ENCODE measurements at regions not wholly inside any gene's neighbourhood (a gene's known extent, or its start where the extent isn't known, plus 50 kb on each side); places are given as distances from the start of the nearest gene placed in this dataset.
"Not testable (repeated sequence)": the region's sequence is repeated elsewhere in the genome, so short reads cannot be mapped to it uniquely, and the experiment has no call there.

GRCh38 chr1:29427614-29428279 lies 191.4 kb downstream of the PTPRU start:
- no peak for DNase-seq

DNA sequence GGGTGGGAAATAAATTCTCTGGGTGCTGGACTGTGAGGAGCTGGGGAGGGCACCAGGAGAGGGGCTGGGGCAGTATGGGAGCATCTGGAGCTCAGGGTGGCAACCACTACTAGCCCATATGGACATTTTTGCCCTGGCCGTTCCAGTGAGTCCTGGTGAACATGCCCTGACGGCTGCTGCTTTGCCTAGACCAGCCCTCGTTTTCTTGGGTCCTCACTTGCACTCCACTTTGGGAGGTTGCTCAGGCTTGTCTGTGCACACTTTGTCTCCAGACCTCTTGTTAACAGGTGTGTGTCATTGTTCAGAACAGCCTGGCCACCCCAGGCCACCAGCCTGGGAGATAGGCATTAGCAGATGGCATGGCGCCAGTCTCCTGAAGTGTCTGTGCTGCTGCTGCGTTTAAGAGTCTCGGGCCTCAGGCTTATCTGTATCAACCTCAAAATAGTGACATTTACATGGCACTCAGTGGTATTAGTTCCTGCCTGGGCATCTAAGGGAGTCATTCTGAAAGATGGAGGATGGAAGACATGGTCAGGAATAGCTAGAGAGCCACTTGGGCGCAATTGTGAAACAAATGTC lies 190.5 kb downstream of the PTPRU start:
- no peak for DNase-seq

DNA sequence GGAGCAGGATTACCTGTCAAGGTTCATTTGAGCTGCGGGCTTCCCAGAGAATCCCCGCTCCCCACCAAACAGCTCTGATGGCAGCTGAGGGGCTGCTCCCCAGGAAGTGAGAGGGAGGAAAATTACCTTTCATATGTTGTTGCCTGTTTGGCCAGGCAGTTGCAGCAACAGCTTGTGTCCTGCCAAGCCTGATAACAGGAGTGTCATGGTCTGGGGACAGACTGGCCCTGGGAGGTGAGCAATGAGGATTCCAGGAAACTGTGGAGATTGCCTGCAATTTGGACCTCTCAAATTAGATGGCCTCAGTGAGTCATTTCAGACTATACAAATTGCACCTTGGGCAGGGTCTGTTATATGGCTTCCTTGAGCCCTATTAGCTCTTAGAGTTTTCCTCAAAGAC lies 189.3 kb downstream of the PTPRU start:
- no peak for DNase-seq

- DNase-seq, result no peak
Measured at GRCh38 chr1:29424266-29424665, 187.9 kb downstream of the PTPRU start.

- no peak for DNase-seq
Measured at GRCh38 chr1:29420202-29420601, 183.9 kb downstream of the PTPRU start.

- no peak for DNase-seq
Measured at GRCh38 chr1:29417971-29418370, 181.6 kb downstream of the PTPRU start.

- no peak for DNase-seq
Measured at GRCh38 chr1:29417147-29417858, 181.0 kb downstream of the PTPRU start.

DNA sequence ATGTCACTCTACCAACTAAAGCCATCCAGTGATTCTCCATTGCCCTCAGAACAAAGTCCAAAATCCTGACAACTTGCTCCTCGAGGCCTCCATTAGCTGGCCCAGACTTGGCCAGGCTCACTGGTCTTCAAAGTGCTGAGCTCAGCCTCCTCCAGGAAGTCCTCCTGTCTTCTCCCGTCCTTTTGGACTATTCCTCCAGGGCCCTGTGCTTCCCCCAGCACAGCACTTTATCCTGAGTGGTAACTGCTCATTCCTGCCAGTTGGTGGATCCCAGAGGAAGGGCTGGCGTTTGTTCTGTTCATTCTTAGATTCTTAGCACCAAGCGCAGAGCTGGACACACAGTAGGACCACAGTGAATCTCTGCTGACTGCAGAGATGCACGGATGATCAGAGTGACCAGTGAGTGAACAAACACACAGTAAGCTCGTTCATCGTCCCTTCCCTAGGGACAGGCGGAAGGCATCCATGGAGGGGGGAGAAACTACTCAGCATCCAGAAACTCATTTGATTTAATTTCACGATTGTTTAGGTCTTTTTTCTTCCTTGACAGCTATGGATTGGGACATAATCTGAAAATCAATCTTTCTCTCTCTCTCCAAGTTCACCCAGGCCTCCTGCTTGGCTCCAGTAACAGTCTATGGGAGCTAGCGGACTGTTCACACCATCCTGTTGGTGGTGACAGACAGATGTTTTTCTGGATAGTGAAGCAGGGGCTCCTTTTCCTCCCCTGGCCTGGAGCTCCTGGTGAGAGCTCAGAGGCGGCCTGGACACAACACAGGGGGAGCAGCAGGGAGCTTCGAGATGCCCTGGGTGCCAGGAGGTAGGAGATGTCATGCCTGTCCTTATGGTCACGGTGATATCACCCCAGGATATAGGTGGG lies 180.2 kb downstream of the PTPRU start:
- no peak for DNase-seq

GRCh38 chr1:29415861-29416260 lies 179.5 kb downstream of the PTPRU start:
- DNase-seq, result no peak

DNA sequence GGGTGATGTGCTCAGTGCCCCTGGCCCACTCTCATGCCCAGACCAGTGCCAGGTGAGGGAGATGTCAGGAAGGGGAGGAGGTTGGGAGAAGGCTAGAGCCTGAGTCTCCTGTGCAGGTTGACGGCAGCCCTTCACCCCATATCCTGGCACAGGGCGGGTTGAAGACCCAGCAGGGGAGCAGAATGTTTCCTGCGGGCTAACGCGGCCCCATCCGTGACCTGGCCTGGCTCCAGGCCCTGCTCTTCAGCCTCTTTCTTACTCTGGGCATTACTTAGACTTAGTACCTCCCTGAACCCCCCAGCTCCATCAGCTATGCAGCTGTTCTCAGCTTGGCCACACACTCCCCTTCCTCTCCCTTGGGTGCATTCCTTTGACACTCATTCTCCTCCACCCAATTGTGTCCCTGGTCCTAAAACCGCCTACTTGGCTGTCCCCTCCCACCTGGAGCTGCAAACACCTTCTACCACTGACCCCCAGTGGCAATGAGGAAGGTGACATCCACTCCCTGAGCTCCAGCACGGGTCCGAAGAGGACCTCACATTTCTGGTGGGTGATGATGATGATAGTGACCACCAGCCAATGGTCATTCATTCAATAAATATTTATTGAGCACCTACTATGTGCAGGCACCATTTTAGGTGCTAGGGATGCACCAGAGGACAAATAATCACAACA lies 179.0 kb downstream of the PTPRU start:
- peak; percentile 14 for DNase-seq

- no peak for DNase-seq
Measured at GRCh38 chr1:29414086-29414485, 177.8 kb downstream of the PTPRU start.

GRCh38 chr1:29413661-29414060 lies 177.3 kb downstream of the PTPRU start:
- no peak for DNase-seq

DNA sequence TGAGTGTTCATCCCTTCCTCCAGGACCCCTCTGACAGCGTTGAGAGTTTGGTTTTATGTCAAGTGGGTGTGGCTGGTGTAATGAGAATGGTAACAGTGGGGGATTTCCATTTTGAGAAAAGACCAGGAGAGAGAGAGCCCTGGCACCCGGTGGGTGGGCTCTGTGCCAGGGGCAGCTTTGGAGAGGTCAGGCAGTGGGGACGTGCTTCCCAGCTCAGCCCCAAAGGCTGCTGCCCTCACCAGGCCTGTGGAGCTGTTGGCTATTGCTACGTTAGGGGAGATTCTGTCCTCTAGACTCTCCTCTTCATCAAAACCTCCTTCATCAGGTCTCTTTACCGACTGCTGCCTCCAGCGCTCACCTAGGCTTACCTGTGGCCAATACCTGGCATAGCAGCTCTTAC lies 176.3 kb downstream of the PTPRU start:
- DNase-seq, result no peak

DNA sequence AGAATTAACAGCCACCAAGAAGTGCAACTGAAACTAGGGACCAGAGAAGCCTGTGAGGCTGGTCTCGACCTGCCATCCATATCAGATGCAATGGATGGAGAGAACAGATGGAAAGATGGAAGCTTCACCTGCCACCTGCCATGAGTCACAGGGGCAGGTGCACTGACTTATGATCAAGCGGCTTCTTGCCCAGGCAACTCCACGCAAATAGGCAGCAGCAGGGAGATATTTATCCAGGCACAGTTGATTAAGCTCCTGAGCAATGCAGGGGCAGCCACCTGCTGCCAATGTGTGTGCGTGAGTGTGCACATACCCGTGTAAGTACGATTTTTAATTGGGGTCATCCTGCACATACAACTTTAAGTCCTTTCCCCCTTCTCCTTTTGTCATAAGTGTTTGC lies 174.2 kb downstream of the PTPRU start:
- no peak for DNase-seq

DNA sequence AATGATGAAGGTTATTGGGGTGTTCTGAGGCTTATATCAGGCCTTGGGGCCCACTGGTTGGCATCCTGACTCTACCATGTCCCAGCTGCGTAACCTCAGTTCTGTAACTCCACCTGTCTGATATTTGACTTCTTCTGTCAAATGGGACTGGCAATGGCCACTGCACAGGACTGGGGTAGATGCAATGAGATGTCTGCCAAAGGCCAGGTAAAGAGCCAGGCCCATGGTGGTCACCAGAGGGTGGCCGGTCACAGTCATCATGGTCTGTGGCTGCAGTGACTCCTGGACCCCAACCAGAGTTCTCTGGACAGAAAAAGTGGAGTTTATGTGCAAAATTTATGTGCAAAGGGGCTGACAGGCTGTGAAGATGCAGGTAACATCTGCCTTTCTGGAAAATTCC lies 173.3 kb downstream of the PTPRU start:
- no peak for DNase-seq

DNA sequence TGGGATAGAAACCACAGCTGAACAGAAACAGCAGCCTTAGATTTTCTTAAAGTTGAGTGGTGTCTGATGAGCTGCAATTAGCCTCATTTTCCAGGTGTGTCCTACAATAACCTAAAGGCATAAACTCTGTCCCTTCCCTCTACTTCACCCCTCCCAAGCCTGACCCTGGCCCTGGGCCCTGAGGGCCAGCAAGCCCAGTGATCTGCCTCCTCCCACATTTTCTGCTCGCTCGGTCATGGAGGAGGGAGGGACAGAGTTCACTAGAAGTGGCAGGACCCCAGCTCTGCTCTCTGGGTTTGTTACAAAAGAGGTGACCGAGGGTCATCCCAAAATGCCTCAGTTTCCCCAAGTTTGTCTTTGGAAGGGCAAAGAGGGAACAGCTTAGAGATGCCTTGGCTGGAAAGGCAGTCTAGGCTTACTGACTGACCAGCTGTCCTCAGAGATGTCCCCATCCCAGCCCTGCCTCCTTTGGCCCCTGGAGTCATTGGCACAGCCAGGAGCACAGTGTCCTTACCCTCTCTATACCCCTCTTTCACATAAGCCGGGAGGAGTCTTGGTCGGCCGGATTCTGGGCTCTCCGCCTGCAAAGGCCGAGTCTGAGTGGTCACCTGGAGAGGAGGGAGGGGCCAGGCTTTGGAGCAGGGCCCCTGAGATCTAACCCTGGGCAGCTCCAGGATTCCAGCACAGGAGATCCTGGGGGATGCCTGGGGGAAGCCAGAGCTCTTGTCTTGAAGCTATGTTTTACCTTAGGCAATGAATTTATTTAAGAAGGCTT lies 172.7 kb downstream of the PTPRU start:
- no peak for DNase-seq

- DNase-seq, result no peak
Measured at GRCh38 chr1:29406814-29407213, 170.5 kb downstream of the PTPRU start.

DNA sequence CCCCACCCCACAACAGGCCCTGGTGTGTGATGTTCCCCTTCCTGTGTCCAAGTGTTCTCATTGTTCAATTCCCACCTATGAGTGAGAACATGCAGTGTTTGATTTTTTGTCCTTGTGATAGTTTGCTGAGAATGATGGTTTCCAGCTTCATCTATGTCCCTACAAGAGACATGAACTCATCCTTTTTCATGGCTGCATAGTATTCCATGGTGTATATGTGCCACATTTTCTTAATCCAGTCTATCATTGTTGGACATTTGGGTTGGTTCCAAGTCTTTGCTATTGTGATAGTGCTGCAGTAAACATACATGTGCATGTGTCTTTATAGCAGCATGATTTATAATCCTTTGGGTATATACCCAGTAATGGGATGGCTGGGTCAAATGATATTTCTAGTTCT lies 163.9 kb downstream of the PTPRU start:
- DNase-seq, result not testable (repeated sequence)

DNA sequence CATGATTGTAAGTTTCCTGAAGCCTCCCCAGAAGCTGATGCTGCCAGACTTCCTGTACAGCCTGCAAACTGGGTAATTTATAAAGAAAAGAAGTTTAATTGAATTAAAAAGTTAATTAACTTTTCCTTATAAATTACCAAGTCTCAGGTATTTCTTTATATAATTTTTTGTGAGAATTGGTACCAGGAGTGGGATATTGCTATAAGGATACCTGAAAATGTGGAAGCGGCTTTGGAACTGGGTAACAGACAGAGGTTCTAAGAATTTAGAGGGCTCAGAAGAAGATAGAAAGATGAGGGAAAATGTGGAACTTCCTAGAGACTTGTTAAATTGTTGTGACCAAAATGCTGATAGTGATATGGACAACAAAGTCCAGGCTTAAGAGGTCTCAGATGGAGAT lies 163.1 kb downstream of the PTPRU start:
- no peak for DNase-seq

DNA sequence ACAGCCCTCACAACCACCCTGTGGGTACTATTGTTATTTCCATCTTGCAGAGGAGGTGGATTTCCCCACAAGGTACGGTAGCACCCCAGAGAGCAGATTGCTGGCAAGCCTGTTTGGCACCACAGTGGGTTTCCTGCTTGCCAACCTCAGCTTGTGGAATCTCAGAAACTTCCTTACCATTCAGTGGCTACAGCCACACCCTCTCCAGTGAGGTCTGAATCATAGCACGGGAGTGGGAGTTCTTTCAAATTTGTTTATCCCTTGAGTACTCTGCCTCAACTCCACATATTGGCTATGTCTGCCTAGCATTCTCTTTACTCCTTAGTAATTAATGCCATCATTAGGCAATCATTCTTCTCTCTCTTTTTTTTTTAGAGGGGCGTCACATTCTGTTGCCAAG lies 162.1 kb downstream of the PTPRU start:
- DNase-seq, result no peak

DNA sequence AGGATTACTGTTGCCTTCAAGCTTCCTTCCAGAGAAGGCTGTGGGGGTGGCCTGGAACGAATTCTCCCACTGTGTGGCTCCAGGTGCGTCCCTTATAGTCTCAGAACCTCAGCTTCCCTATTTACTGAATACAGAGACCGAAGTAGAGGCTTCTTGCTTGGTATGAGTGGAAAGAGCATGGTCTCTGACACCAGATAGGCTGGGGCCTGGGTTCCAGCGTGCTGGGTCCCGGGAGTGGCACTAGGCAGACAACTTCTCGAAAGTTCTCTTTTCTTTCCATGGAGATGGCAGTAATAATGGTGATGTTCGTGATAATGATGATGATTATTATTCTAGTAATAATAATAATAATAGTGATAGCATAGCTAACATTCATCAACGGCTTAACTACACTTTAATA lies 161.7 kb downstream of the PTPRU start:
- no peak for DNase-seq

DNA sequence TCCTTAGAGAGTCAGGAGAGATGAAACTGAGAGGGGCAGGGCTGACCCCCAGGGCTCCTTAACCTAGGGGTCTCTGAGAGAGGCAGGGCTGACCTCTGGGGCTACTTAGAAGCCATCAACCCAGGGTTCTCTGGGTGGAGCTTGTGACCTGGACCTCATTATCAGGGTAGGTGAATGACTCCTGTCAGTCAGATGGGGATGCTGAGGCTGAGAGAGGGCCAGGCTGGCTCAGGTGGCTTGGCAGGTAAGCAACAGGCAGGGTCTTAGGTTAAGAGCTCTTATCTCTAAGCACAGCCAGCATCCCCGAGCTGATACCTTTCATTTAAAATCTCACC lies 160.9 kb downstream of the PTPRU start:
- no peak for DNase-seq
